CD4-positive, alpha-beta memory T cell (primary cell): ENCODE measurements at regions not wholly inside any gene's neighbourhood (a gene's known extent, or its start where the extent isn't known, plus 50 kb on each side); places are given as distances from the start of the nearest gene placed in this dataset.

Experiments used
- CTCF ChIA-PET: fragments of 350-600 bp; sonication (Branson Sonifier 250); formaldehyde crosslinking; loops from one replicate; lab custom pipeline; 2021; ENCODE audit warnings: inconsistent platforms; ENCODE audit not compliant: partially characterized antibody; lab: Charles Lee
- POLR2A ChIA-PET: fragments of 350-600 bp; sonication (Branson Sonifier 250); formaldehyde crosslinking; loops from one replicate; lab custom pipeline; 2021; ENCODE audit not compliant: partially characterized antibody; lab: Charles Lee
- DNase-seq, 5 donors: peaks; one replicate each; pipeline versions ENCODE4 v3.0.0 to v3.0.0-alpha.2; 2020 to 2022; ENCODE audit warnings: mixed read lengths in 1 of 5
- H3K27ac ChIP-seq: one replicate; pipeline ENCODE4 v1.7.0; 2013; ENCODE audit warnings: low read depth, low read length
- H3K27me3 ChIP-seq: 2 replicates; pipeline ENCODE4 v1.7.0; 2013; ENCODE audit warnings: mild to moderate bottlenecking, low read length, moderate library complexity; ENCODE audit not compliant: insufficient read depth
- H3K36me3 ChIP-seq: 2 replicates; pipeline ENCODE4 v1.7.0; 2013; ENCODE audit warnings: mild to moderate bottlenecking, low read length, moderate library complexity; ENCODE audit not compliant: insufficient read depth
- H3K4me1 ChIP-seq: 2 replicates; pipeline ENCODE4 v1.7.0; 2013; ENCODE audit warnings: mild to moderate bottlenecking, low read length, moderate library complexity; ENCODE audit not compliant: insufficient read depth
- H3K4me3 ChIP-seq, 2 donors: one replicate each; pipeline ENCODE4 v1.7.0; 2013; ENCODE audit warnings: low read length in 2 of 2, mild to moderate bottlenecking in 1 of 2
- H3K9me3 ChIP-seq, 2 donors: one replicate each; pipeline ENCODE4 v1.7.0; 2013; ENCODE audit warnings: low read length in 2 of 2, control low read depth in 1 of 2; ENCODE audit not compliant: control insufficient read depth in 1 of 2
- H3K27ac Mint-ChIP-seq, 7 donors: one replicate each; pipeline ENCODE4 v1.8.0; 2020 to 2021; ENCODE audit warnings: mixed read lengths in 7 of 7, mild to moderate bottlenecking in 6 of 7, inconsistent platforms in 3 of 7, moderate library complexity in 3 of 7
- H3K27me3 Mint-ChIP-seq, 2 donors: one replicate each; pipeline ENCODE4 v1.8.0; 2020 to 2021; ENCODE audit warnings: mixed read lengths in 2 of 2
- H3K36me3 Mint-ChIP-seq, 2 donors: one replicate each; pipeline ENCODE4 v1.8.0; 2020 to 2021; ENCODE audit warnings: mixed read lengths in 2 of 2, inconsistent platforms in 1 of 2, mild to moderate bottlenecking in 1 of 2
- H3K4me1 Mint-ChIP-seq, 4 donors: one replicate each; pipeline ENCODE4 v1.8.0; 2020 to 2021; ENCODE audit warnings: mixed read lengths in 4 of 4, mild to moderate bottlenecking in 1 of 4
- H3K4me3 Mint-ChIP-seq, 8 donors: one replicate each; pipeline ENCODE4 v1.8.0; 2020 to 2021; ENCODE audit warnings: mixed read lengths in 8 of 8, mild to moderate bottlenecking in 7 of 8, moderate library complexity in 6 of 8, inconsistent platforms in 3 of 8
- H3K9me3 Mint-ChIP-seq, 8 donors: one replicate each; pipeline ENCODE4 v1.8.0; 2020 to 2021; ENCODE audit warnings: mixed read lengths in 8 of 8, mild to moderate bottlenecking in 5 of 8, inconsistent platforms in 3 of 8, moderate library complexity in 1 of 8
- intact Hi-C: fragments of 100-400 bp; cut with micrococcal nuclease; formaldehyde crosslinking; loops from one replicate; pipeline ENCODE4 v1.15.1; 2023

- Histone ChIP-seq H3K4me1 (peaks cover 16% of the 10 kb centered on the region), H3K27me3 (peaks cover 41% of the 10 kb centered on the region), H3K4me3 (no peak overlapping the region), H3K36me3 (no peaks in the 10 kb centered on the region), H3K27ac (no peak overlapping the region), H3K9me3 (no peaks in the 10 kb centered on the region)
- Mint-ChIP-seq H3K36me3 (no peaks in the 10 kb centered on the region), H3K4me1 (peaks cover 5 to 26% (median 16%) of the 10 kb centered on the region in 4 donors), H3K9me3 (no peaks in the 10 kb centered on the region), H3K4me3 (peak overlapping the region in 4 of 8 donors; percentile 17 to 75 (median 52)), H3K27me3 (peaks cover 34 to 54% of the 10 kb centered on the region in 2 donors), H3K27ac (no peak overlapping the region)
- DNase-seq = no peak
- intact Hi-C loops = loop anchor here (5.0 kb wide), 1 partner anchor 135 kb away; no protein-coding TSS in a partner anchor
- CTCF ChIA-PET = interaction anchor here (1.5 kb wide), 1 partner anchor 10 kb away, joined by 6 read pairs; no protein-coding TSS in a partner anchor
- POLR2A ChIA-PET = interaction anchor here (0.8 kb wide), 1 partner anchor 41 kb away, joined by 3 read pairs; no protein-coding TSS in a partner anchor
Measured at GRCh38 chr10:22477334-22478287, 132.3 kb downstream of the SPAG6 start.

- POLR2A ChIA-PET = interaction anchor here (1.4 kb wide), 1 partner anchor 14 kb away, joined by 3 read pairs; no protein-coding TSS in a partner anchor
Measured at GRCh38 chr10:22478555-22479334, 133.4 kb downstream of the SPAG6 start.

GRCh38 chr10:22479419-22479818 lies 134.1 kb downstream of the SPAG6 start:
- H3K4me3 ChIP-seq = no peak overlapping the region
- H3K4me3 Mint-ChIP-seq = peak overlapping the region in 1 of 8 donors; percentile 40
- H3K36me3 ChIP-seq = no peaks in the 10 kb centered on the region
- H3K4me1 Mint-ChIP-seq = peaks cover 7 to 28% (median 19%) of the 10 kb centered on the region in 4 donors
- no peak overlapping the region for H3K27ac Mint-ChIP-seq
- peaks cover 25 to 41% of the 10 kb centered on the region in 2 donors for H3K27me3 Mint-ChIP-seq
- H3K4me1 ChIP-seq = peaks cover 16% of the 10 kb centered on the region
- ChIA-PET POLR2A (interaction anchor here (1.4 kb wide), 1 partner anchor 13 kb away, joined by 3 read pairs; no protein-coding TSS in a partner anchor), CTCF (interaction anchor here (1.5 kb wide), 1 partner anchor 8 kb away, joined by 6 read pairs; no protein-coding TSS in a partner anchor)
- H3K9me3 ChIP-seq = no peaks in the 10 kb centered on the region
- DNase-seq = no peak
- intact Hi-C loops = loop anchor here (5.0 kb wide), 1 partner anchor 137 kb away; no protein-coding TSS in a partner anchor
- no peaks in the 10 kb centered on the region for H3K36me3 Mint-ChIP-seq
- H3K27me3 ChIP-seq = peaks cover 26% of the 10 kb centered on the region
- no peaks in the 10 kb centered on the region for H3K9me3 Mint-ChIP-seq
- no peak overlapping the region for H3K27ac ChIP-seq

More at GRCh38 chr10:22478555-22479334, 133.4 kb downstream of the SPAG6 start:
- no peak overlapping the region for H3K27ac Mint-ChIP-seq
- H3K4me1 Mint-ChIP-seq = peaks cover 7 to 28% (median 19%) of the 10 kb centered on the region in 4 donors
- DNase-seq = no peak
- Histone ChIP-seq H3K4me3 (no peak overlapping the region), H3K27me3 (peaks cover 31% of the 10 kb centered on the region), H3K9me3 (no peaks in the 10 kb centered on the region), H3K36me3 (no peaks in the 10 kb centered on the region), H3K4me1 (peaks cover 16% of the 10 kb centered on the region), H3K27ac (no peak overlapping the region)
- H3K27me3 Mint-ChIP-seq = peaks cover 30 to 47% of the 10 kb centered on the region in 2 donors
- no peaks in the 10 kb centered on the region for H3K36me3 Mint-ChIP-seq
- peak overlapping the region in 1 of 8 donors; percentile 40 for H3K4me3 Mint-ChIP-seq
- intact Hi-C loops = loop anchor here (5.0 kb wide), 1 partner anchor 136 kb away; no protein-coding TSS in a partner anchor
- no peaks in the 10 kb centered on the region for H3K9me3 Mint-ChIP-seq
- CTCF ChIA-PET = interaction anchor here (1.5 kb wide), 1 partner anchor 9 kb away, joined by 6 read pairs; no protein-coding TSS in a partner anchor

- POLR2A ChIA-PET = no interaction called here
Measured at GRCh38 chr10:22481106-22481505, 135.8 kb downstream of the SPAG6 start.

GRCh38 chr10:22481687-22482539 lies 136.6 kb downstream of the SPAG6 start:
- H3K36me3 Mint-ChIP-seq = no peaks in the 10 kb centered on the region
- peaks cover 3 to 14% (median 10%) of the 10 kb centered on the region in 4 donors for H3K4me1 Mint-ChIP-seq
- no peaks in the 10 kb centered on the region for H3K9me3 Mint-ChIP-seq
- no peak for DNase-seq
- no peak overlapping the region for H3K4me3 ChIP-seq
- no peak overlapping the region for H3K27ac ChIP-seq
- CTCF ChIA-PET = no interaction called here
- intact Hi-C loops = no loop called here
- POLR2A ChIA-PET = no interaction called here
- H3K4me3 Mint-ChIP-seq = peak overlapping the region in 2 of 8 donors; percentile 3 to 11
- H3K4me1 ChIP-seq = no peaks in the 10 kb centered on the region
- H3K27me3 Mint-ChIP-seq = peaks cover 11 to 28% of the 10 kb centered on the region in 2 donors
- H3K27ac Mint-ChIP-seq = peak overlapping the region in 1 of 7 donors; percentile 49
- H3K9me3 ChIP-seq = no peaks in the 10 kb centered on the region
- peaks cover 5% of the 10 kb centered on the region for H3K27me3 ChIP-seq
- H3K36me3 ChIP-seq = no peaks in the 10 kb centered on the region

More at GRCh38 chr10:22481106-22481505, 135.8 kb downstream of the SPAG6 start:
- no peaks in the 10 kb centered on the region for H3K9me3 Mint-ChIP-seq
- DNase-seq = no peak
- intact Hi-C loops = no loop called here
- H3K36me3 Mint-ChIP-seq = no peaks in the 10 kb centered on the region
- peaks cover 13% of the 10 kb centered on the region for H3K27me3 ChIP-seq
- H3K4me3 Mint-ChIP-seq = no peak overlapping the region
- H3K27ac Mint-ChIP-seq = no peak overlapping the region
- CTCF ChIA-PET = no interaction called here
- peaks cover 14 to 28% of the 10 kb centered on the region in 2 donors for H3K27me3 Mint-ChIP-seq
- H3K4me3 ChIP-seq = no peak overlapping the region
- H3K36me3 ChIP-seq = no peaks in the 10 kb centered on the region
- no peak overlapping the region for H3K27ac ChIP-seq
- H3K4me1 ChIP-seq = peaks cover 7% of the 10 kb centered on the region
- no peaks in the 10 kb centered on the region for H3K9me3 ChIP-seq
- H3K4me1 Mint-ChIP-seq = peaks cover 3 to 20% (median 12%) of the 10 kb centered on the region in 4 donors

GRCh38 chr10:22483132-22483531 lies 137.8 kb downstream of the SPAG6 start:
- no peaks in the 10 kb centered on the region for H3K4me1 ChIP-seq
- Mint-ChIP-seq H3K4me3 (peak overlapping the region; percentile 3 to 71 (median 60)), H3K27ac (peak overlapping the region in 1 of 7 donors; percentile 44), H3K36me3 (no peaks in the 10 kb centered on the region), H3K4me1 (peaks cover 3 to 12% (median 7%) of the 10 kb centered on the region in 4 donors), H3K27me3 (peaks cover 9 to 24% of the 10 kb centered on the region in 2 donors), H3K9me3 (no peaks in the 10 kb centered on the region)
- H3K4me3 ChIP-seq = no peak overlapping the region
- ChIA-PET POLR2A (no interaction called here), CTCF (no interaction called here)
- no peaks in the 10 kb centered on the region for H3K27me3 ChIP-seq
- no peaks in the 10 kb centered on the region for H3K36me3 ChIP-seq
- no peak overlapping the region for H3K27ac ChIP-seq
- H3K9me3 ChIP-seq = no peaks in the 10 kb centered on the region
- DNase-seq = no peak
- intact Hi-C loops = no loop called here
